Keratinocyte (primary cell): ENCODE measurements at regions not wholly inside any gene's neighbourhood (a gene's known extent, or its start where the extent isn't known, plus 50 kb on each side); places are given as distances from the start of the nearest gene placed in this dataset.

Source experiments
- DNase-seq: peaks from one replicate; pipeline ENCODE4 v3.0.0-alpha.2; 2011; ENCODE audit warnings: low read depth, missing footprints, low spot score
- FAIRE-seq: peaks from 2 replicates; lab custom pipeline; 2011; peaks lifted over from hg19 to GRCh38; lab: Jason Lieb, UNC
- H2AFZ ChIP-seq: 2 replicates; pipeline ENCODE4 v1.6.0; 2012; ENCODE audit warnings: low read length, control low read depth, inconsistent platforms; ENCODE audit not compliant: control insufficient read depth
- H3K27ac ChIP-seq: 2 replicates; pipeline ENCODE4 v1.5.1; 2011; ENCODE audit warnings: low read length; ENCODE audit not compliant: control insufficient read depth, insufficient read depth
- H3K27me3 ChIP-seq: 3 replicates; pipeline ENCODE4 v1.6.0; 2011; ENCODE audit warnings: low read length; ENCODE audit not compliant: control insufficient read depth, insufficient read depth; ENCODE audit errors: extremely low read depth
- H3K36me3 ChIP-seq, 2 experiments: 2 replicates in 1 of 2; 3 replicates in 1 of 2; pipeline ENCODE4 v1.5.1; 2011; ENCODE audit warnings: low read length in 2 of 2, mild to moderate bottlenecking in 1 of 2; ENCODE audit not compliant: control insufficient read depth in 2 of 2, insufficient read depth in 2 of 2; ENCODE audit errors: extremely low read depth in 1 of 2
- H3K4me1 ChIP-seq: 3 replicates; pipeline ENCODE4 v1.5.1; 2011; ENCODE audit warnings: low read length; ENCODE audit not compliant: control insufficient read depth, insufficient read depth; ENCODE audit errors: extremely low read depth
- H3K4me2 ChIP-seq: 3 replicates; pipeline ENCODE4 v1.6.0; 2011; ENCODE audit warnings: low read depth, low read length; ENCODE audit not compliant: control insufficient read depth, insufficient read depth; ENCODE audit errors: extremely low read depth
- H3K4me3 ChIP-seq, 3 experiments: fragments of 200-600 bp in 1 of 3; sonication (generic) in 1 of 3; 2 replicates in 2 of 3; 3 replicates in 1 of 3; pipeline ENCODE4 v1.5.1; 2011 to 2016; ENCODE audit warnings: low read length in 3 of 3, mild to moderate bottlenecking in 3 of 3, control low read depth in 2 of 3, inconsistent platforms in 1 of 3, low read depth in 1 of 3, mixed read lengths in 1 of 3, mixed run types in 1 of 3, moderate library complexity in 1 of 3; ENCODE audit not compliant: control insufficient read depth in 2 of 3, insufficient read depth in 2 of 3; ENCODE audit errors: extremely low read depth in 1 of 3
- H3K79me2 ChIP-seq: 2 replicates; pipeline ENCODE4 v1.6.0; 2012; ENCODE audit warnings: low read length; ENCODE audit not compliant: control insufficient read depth, insufficient read depth
- H3K9ac ChIP-seq: 3 replicates; pipeline ENCODE4 v1.6.0; 2011; ENCODE audit warnings: low read length; ENCODE audit not compliant: control insufficient read depth, insufficient read depth; ENCODE audit errors: extremely low read depth
- H3K9me1 ChIP-seq: 3 replicates; pipeline ENCODE4 v1.6.0; 2011; ENCODE audit warnings: low read length; ENCODE audit not compliant: control insufficient read depth, insufficient read depth; ENCODE audit errors: extremely low read depth
- H3K9me3 ChIP-seq: 2 replicates; pipeline ENCODE4 v1.5.1; 2012; ENCODE audit warnings: low read depth, low read length; ENCODE audit not compliant: control insufficient read depth
- H4K20me1 ChIP-seq: 3 replicates; pipeline ENCODE4 v1.6.0; 2011; ENCODE audit warnings: low read length; ENCODE audit not compliant: control insufficient read depth, insufficient read depth; ENCODE audit errors: extremely low read depth
- EZH2 ChIP-seq: IDR thresholded peaks from one replicate; pipeline ENCODE4 v1.6.1; 2012; ENCODE audit warnings: inconsistent platforms, mild to moderate bottlenecking, low read length, moderate library complexity
- dilution Hi-C: fragments of 300-500 bp; cut with MboI; formaldehyde crosslinking; loops from one replicate; pipeline ENCODE4 v1.7.0; 2020; ENCODE audit warnings: low sequenced_read_pairs; ENCODE audit not compliant: extremely low pct_ligation_motif_present
- TF ChIP-seq, protein P1 (sequence below), 3 experiments: IDR thresholded peaks in 1 of 3; conservative IDR thresholded peaks in 1 of 3; optimal IDR thresholded peaks in 1 of 3; 2 replicates in 2 of 3; 3 replicates in 1 of 3; pipeline versions ENCODE3 to v1.5.1; 2011; ENCODE audit warnings: low read length in 3 of 3, mild to moderate bottlenecking in 3 of 3, moderate library complexity in 2 of 3, control low read depth in 1 of 3, inconsistent platforms in 1 of 3; ENCODE audit not compliant: insufficient read depth in 2 of 3; ENCODE audit errors: extremely low read depth in 1 of 3

DNA sequence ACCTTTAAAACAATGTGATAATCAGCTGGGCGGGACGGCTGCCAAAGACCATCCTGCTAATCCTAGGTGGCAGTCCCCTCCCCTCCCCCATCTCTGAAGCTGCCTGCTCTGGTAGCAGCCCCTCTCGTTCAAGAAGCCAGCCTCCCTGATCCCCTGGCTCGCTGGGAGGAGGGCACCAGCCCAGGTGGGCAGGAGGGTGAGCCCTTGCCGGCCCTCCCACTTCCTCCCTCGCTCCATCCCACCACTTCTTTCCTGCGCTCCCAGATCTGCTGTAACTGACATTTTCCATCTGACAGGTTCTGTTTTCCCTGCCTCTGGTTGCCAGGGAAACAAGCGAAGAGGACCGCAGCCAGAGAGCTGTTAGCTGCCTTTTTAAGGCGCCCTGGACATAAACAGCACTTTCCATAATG lies 155.7 kb upstream of the TNRC6C start:
- no peak for DNase-seq
- Histone ChIP-seq H2AFZ (no peak overlapping the region), H3K9ac (no peak overlapping the region), H3K27me3 (peaks cover 29% of the 10 kb centered on the region), H3K36me3 (no peaks in the 10 kb centered on the region), H3K4me1 (no peaks in the 10 kb centered on the region), H4K20me1 (no peaks in the 10 kb centered on the region), H3K27ac (no peak overlapping the region), H3K4me3 (no peak overlapping the region), H3K4me2 (no peak overlapping the region), H3K9me1 (no peaks in the 10 kb centered on the region), H3K9me3 (no peaks in the 10 kb centered on the region), H3K79me2 (no peaks in the 10 kb centered on the region)
- FAIRE-seq = no peak
- dilution Hi-C loops = no loop called here
- TF ChIP-seq, protein P1, sequence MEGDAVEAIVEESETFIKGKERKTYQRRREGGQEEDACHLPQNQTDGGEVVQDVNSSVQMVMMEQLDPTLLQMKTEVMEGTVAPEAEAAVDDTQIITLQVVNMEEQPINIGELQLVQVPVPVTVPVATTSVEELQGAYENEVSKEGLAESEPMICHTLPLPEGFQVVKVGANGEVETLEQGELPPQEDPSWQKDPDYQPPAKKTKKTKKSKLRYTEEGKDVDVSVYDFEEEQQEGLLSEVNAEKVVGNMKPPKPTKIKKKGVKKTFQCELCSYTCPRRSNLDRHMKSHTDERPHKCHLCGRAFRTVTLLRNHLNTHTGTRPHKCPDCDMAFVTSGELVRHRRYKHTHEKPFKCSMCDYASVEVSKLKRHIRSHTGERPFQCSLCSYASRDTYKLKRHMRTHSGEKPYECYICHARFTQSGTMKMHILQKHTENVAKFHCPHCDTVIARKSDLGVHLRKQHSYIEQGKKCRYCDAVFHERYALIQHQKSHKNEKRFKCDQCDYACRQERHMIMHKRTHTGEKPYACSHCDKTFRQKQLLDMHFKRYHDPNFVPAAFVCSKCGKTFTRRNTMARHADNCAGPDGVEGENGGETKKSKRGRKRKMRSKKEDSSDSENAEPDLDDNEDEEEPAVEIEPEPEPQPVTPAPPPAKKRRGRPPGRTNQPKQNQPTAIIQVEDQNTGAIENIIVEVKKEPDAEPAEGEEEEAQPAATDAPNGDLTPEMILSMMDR (optimal IDR thresholded peaks at IDR 0.05 in 1 of 3, IDR thresholded peaks at IDR 0.05 in 1 of 3, conservative IDR thresholded peaks at IDR 0.05 in 1 of 3; ENCODE audit: extremely low read depth in 1 of 3, insufficient read depth in 2 of 3, low read length in 3 of 3) = no peak
- TF ChIP-seq EZH2 = no peak

DNA sequence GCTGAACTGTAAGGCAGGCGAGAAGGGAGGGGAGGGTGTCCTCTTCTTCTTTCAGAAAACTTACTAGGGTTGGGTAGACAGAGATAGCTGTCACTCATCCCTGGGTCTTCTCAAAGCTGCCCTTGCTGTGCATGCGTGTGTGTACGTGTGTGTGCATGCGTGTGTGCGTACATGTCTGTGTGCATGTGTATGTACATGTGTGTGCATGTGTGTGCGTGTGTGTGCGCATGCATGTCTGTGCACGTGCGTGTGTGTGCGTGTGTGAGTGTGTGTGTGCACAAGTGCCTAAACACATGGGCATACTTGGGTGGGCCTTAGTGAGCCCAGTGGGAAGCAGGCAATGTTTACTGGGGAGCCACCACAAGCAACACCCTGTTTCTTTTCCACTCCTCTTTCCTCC lies 154.8 kb upstream of the TNRC6C start:
- Histone ChIP-seq H2AFZ (no peak overlapping the region), H4K20me1 (no peaks in the 10 kb centered on the region), H3K79me2 (no peaks in the 10 kb centered on the region), H3K4me2 (no peak overlapping the region), H3K9me3 (no peaks in the 10 kb centered on the region), H3K9me1 (no peaks in the 10 kb centered on the region), H3K9ac (no peak overlapping the region), H3K27ac (no peak overlapping the region), H3K4me1 (no peaks in the 10 kb centered on the region), H3K27me3 (peaks cover 29% of the 10 kb centered on the region), H3K4me3 (no peak overlapping the region), H3K36me3 (no peaks in the 10 kb centered on the region)
- FAIRE-seq (no peak), DNase-seq (no peak)
- dilution Hi-C loops = no loop called here
- TF ChIP-seq, protein P1 (optimal IDR thresholded peaks at IDR 0.05 in 1 of 3, IDR thresholded peaks at IDR 0.05 in 1 of 3, conservative IDR thresholded peaks at IDR 0.05 in 1 of 3; ENCODE audit: extremely low read depth in 1 of 3, insufficient read depth in 2 of 3, low read length in 3 of 3) = no peak
- TF ChIP-seq EZH2 = no peak
